HUES64 (cell line): ENCODE measurements at regions not wholly inside any gene's neighbourhood (a gene's known extent, or its start where the extent isn't known, plus 50 kb on each side); places are given as distances from the start of the nearest gene placed in this dataset.

Experiments
- H3K27ac ChIP-seq: 2 replicates; pipeline ENCODE4 v1.7.0; 2013; ENCODE audit warnings: low read depth, low read length, inconsistent platforms
- H3K27me3 ChIP-seq: 2 replicates; pipeline ENCODE4 v1.6.1; 2013; ENCODE audit warnings: mild to moderate bottlenecking, low read length; ENCODE audit not compliant: insufficient read depth
- H3K36me3 ChIP-seq: 2 replicates; pipeline ENCODE4 v1.6.1; 2013; ENCODE audit warnings: mild to moderate bottlenecking, low read length; ENCODE audit not compliant: insufficient read depth
- H3K4me1 ChIP-seq: 2 replicates; pipeline ENCODE4 v1.6.1; 2013; ENCODE audit warnings: mild to moderate bottlenecking, low read length, moderate library complexity; ENCODE audit not compliant: insufficient read depth
- H3K4me3 ChIP-seq: 2 replicates; pipeline ENCODE4 v1.5.1; 2013; ENCODE audit warnings: mild to moderate bottlenecking, low read length, moderate library complexity
- H3K9ac ChIP-seq: 2 replicates; pipeline ENCODE4 v1.6.1; 2013; ENCODE audit warnings: mild to moderate bottlenecking, low read depth, low read length
- H3K9me3 ChIP-seq: 2 replicates; pipeline ENCODE4 v1.6.1; 2013; ENCODE audit warnings: low read depth, low read length; ENCODE audit not compliant: insufficient read depth
- WGBS: fragments of 150-250, 120-280 bp; methylation state at CpG from one replicate; pipeline ENCODE4 v1.1.7; 2013; ENCODE audit warnings: missing lambda C conversion rate; 5-methylcytosine and 5-hydroxymethylcytosine counted together

DNA sequence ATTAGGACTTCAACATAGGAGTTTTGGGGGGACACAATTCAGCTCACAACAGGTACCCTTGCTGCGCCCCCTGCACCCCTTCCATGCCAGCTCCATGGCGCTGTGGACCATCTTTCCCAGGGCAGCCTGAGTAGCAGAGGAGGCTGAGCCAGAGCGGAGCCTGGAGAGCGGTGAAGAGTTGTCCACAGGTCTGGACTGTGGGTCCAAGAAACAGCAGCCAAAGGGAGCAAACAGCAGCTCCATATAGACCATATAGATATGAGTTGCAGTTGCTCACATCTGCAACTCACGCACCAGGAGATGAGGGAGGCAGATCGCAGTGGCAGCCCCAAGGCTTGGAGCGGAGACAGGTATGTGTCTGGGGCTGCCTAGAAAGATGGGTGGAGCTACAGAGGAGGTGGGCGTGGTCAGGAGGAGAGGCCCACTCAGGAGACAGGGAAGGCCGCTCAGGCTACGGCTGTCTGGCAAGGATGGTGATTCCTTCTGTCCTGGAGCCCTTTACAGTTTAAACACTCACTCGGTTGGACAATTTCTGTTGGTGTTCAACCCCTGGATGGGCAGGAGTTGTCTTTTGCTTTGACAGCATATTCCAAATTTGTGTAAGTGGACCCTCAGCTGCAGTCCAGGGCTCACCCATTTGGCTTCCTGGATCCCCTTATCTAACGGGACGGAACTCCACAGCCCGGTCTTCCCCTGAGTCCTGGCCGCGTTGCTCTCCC is 155.1 kb downstream of the LPIN1 start:
- H3K27me3 ChIP-seq, result no peaks in the 10 kb centered on the region
- no peaks in the 10 kb centered on the region for H3K36me3 ChIP-seq
- WGBS, result 95% methylated on average over 16 of the region's 16 CpGs
- H3K4me1 ChIP-seq, result peaks cover 8% of the 10 kb centered on the region; the same call in 1 of the 2 replicates
- H3K4me3 ChIP-seq, result no peak overlapping the region
- H3K27ac ChIP-seq, result no peak overlapping the region
- no peaks in the 10 kb centered on the region for H3K9me3 ChIP-seq
- H3K9ac ChIP-seq, result no peak overlapping the region

DNA sequence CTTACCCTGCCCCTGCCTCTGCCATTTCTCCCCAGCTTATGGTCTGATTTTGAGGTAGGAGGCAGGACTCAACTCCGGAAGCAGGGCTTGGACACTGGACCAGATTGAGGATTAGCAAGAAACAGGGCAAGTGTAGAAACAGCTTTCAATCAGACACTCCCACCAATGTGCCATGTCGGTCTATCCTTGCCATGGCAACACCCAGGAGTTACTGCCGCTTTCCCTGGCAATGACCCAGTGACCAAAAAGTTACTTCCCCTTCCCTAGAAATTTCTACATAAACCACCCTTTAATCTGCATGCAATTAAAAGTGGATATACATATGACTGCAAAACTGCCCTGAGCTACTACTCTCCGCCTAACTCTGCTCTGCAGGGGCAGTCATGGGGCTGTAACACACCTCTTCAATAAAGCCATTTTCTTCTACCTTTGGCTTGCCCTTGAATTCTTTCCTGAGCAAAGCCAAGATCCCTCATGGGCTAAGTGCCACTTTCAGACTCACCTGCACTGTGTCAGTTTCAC is 156.7 kb downstream of the LPIN1 start:
- no peak overlapping the region for H3K9ac ChIP-seq
- no peaks in the 10 kb centered on the region for H3K4me1 ChIP-seq
- no peaks in the 10 kb centered on the region for H3K9me3 ChIP-seq
- H3K4me3 ChIP-seq, result no peak overlapping the region
- no peaks in the 10 kb centered on the region for H3K36me3 ChIP-seq
- H3K27ac ChIP-seq, result no peak overlapping the region
- no peaks in the 10 kb centered on the region for H3K27me3 ChIP-seq
- WGBS, result 74% methylated on average over 4 of the region's 4 CpGs

DNA sequence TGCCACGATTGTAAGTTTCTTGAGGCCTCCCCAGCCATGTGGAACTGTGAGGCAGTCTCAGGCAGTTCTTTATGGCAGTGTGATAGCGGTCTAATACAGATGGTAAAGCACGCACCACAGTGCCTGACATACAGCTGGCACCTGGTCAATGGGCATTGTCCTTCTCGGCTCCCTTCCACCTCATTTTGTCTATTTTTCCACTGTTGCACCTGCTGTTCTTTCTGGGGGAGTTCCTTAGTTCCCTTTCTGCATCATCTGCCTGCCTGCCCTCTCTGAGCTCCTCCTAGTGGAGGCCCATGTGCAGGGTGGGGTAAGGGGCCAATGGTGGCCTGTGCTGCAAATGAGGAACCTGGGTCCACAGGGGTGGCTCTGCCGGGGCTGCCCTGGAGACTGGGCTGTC is 157.6 kb downstream of the LPIN1 start:
- Histone ChIP-seq H3K9me3 (no peaks in the 10 kb centered on the region), H3K27ac (no peak overlapping the region), H3K9ac (no peak overlapping the region), H3K4me3 (no peak overlapping the region), H3K27me3 (no peaks in the 10 kb centered on the region), H3K36me3 (no peaks in the 10 kb centered on the region), H3K4me1 (no peaks in the 10 kb centered on the region)
- 91% methylated on average over 5 of the region's 5 CpGs for WGBS

DNA sequence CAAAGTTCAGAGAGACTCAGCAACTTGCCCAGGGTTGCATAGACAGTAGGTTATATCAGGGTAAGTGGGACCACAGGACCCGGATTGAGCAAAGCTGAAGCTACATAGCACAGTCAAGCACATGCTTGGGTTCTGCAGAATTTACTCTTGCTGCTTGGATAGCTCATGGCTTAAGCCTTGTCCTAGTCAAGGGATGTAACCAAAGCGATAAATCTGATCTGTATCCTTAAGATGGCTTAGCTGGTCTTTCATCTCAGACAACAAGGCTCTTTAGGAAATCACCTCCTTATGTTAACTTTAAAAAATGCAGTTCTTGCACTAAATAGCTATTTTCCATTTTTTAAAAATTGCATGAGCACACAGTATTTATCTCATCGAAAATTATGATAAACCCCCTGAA is 158.5 kb downstream of the LPIN1 start:
- Histone ChIP-seq H3K27ac (no peak overlapping the region), H3K36me3 (no peaks in the 10 kb centered on the region), H3K4me1 (no peaks in the 10 kb centered on the region), H3K27me3 (no peaks in the 10 kb centered on the region), H3K4me3 (no peak overlapping the region), H3K9me3 (no peaks in the 10 kb centered on the region), H3K9ac (no peak overlapping the region)
- 88% methylated on average over 3 of the region's 3 CpGs for WGBS

DNA sequence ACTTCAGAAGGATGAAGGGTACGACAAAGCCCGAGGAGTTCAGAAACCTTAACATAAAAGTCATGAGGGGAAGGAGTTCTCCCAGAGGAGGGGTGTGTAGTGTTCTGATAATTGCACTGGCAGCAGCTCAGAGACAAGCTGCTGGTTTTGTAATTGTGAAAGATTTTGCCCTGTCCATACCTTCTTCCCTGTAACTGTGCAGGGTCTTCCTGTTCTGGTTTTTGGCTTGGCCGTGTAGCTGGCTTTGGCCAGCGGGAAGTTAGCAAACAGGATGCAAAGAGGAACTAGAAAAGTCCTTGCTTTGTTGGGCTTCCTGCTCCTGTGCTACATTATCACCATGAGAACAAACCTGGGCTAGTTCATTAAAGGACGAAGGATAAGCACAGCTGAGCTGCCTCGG is 160.8 kb downstream of the LPIN1 start:
- Histone ChIP-seq H3K9me3 (no peaks in the 10 kb centered on the region), H3K4me3 (no peak overlapping the region), H3K9ac (no peak overlapping the region), H3K36me3 (no peaks in the 10 kb centered on the region), H3K27me3 (no peaks in the 10 kb centered on the region), H3K4me1 (no peaks in the 10 kb centered on the region), H3K27ac (no peak overlapping the region)
- WGBS, result 98% methylated on average over 6 of the region's 6 CpGs

DNA sequence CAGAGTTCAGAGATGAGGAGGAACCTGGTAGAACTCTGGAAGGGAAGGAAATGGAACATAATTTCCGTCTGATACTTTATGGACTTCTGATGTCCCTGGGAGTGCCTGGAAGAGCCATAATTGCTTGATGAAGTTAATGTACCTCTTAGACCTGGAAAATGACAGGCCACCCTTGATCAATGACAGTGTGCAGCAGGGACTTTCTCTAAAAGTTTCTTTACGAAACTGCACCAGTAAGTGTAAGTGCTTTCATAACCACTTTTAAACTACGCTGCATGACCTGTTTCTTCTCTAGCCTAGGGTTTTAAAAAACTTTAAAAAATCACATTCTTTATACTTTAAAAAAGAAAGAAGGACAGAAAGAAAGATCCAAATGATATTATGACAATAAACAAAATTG is 164.5 kb downstream of the LPIN1 start:
- Histone ChIP-seq H3K27ac (no peak overlapping the region), H3K4me1 (no peaks in the 10 kb centered on the region), H3K9me3 (0 out of 2 replicates have a peak, but pooled peaks cover 5% of the 10 kb centered on the region), H3K27me3 (no peaks in the 10 kb centered on the region), H3K9ac (no peak overlapping the region), H3K36me3 (no peaks in the 10 kb centered on the region), H3K4me3 (no peak overlapping the region)
- WGBS, result 95% methylated on average over 3 of the region's 3 CpGs

DNA sequence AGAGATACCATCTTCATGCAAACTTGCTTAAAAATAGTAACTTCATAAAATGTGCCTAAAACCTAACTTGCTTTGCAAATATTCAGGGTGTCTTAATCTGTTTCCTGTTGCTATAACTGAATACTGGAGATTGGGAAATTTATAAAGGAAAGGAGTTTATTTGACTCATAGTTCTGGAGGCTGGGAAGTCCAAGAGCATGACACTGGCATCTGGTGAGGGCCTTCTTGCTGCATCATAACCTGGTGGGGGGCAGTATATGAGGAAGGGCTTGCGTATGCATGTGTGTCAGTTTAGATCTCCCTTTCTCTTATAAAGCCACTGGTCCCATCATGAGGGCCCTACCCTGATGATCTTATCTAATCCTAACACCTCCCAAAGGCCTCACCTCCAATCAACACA is 166.5 kb downstream of the LPIN1 start:
- 100% methylated on average over 1 of the region's 1 CpG for WGBS
- H3K27me3 ChIP-seq, result no peaks in the 10 kb centered on the region
- no peaks in the 10 kb centered on the region for H3K4me1 ChIP-seq
- no peaks in the 10 kb centered on the region for H3K36me3 ChIP-seq
- H3K9ac ChIP-seq, result no peak overlapping the region
- H3K27ac ChIP-seq, result no peak overlapping the region
- H3K9me3 ChIP-seq, result 0 out of 2 replicates have a peak, but pooled peaks cover 5% of the 10 kb centered on the region
- no peak overlapping the region for H3K4me3 ChIP-seq

DNA sequence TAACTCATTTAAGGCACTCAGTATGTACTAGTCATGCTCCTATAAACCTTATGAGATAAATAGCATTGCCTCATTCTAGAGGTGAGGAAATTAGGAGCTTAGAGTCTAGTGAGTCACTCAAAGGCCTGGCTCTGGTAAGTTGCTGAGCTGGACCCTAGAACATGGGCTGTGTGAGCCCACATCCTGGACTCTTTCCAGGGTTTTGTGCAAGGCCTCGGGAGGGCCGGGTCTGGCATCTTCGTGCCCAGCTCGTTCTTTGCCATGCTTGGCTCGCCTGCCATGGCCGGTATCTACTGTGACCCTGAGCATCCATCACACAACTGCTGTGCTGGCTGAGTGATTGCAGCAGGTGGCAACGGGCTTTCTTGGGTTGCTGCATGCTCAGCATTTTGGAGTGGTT is 168.0 kb downstream of the LPIN1 start:
- 92% methylated on average over 7 of the region's 7 CpGs for WGBS
- H3K4me1 ChIP-seq, result no peaks in the 10 kb centered on the region
- H3K36me3 ChIP-seq, result no peaks in the 10 kb centered on the region
- no peaks in the 10 kb centered on the region for H3K27me3 ChIP-seq
- H3K9me3 ChIP-seq, result 0 out of 2 replicates have a peak, but pooled peaks cover 5% of the 10 kb centered on the region
- H3K4me3 ChIP-seq, result no peak overlapping the region
- H3K9ac ChIP-seq, result no peak overlapping the region
- no peak overlapping the region for H3K27ac ChIP-seq

DNA sequence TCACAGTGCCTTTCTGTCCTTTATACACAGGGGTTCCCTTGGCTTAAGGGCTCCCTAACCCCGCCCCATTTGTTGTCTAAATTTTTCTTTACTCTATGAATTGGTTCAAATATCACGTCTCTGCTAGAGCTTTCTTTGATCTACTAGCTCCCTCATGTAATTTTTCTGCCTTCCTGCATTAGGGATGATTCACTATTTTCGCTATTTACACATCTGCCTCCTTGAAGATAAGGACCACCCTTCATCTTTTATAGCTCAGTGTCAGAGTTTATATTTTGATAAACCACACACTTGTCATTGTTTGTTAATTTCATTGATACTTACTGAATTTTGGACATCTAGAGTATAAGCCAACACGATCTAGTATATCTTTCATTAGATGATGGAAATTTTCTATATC is 169.2 kb downstream of the LPIN1 start:
- Histone ChIP-seq H3K9me3 (0 out of 2 replicates have a peak, but pooled peaks cover 5% of the 10 kb centered on the region), H3K36me3 (no peaks in the 10 kb centered on the region), H3K27me3 (no peaks in the 10 kb centered on the region), H3K4me3 (no peak overlapping the region), H3K27ac (no peak overlapping the region), H3K4me1 (0 out of 2 replicates have a peak, but pooled peaks cover under 1% of the 10 kb centered on the region), H3K9ac (no peak overlapping the region)
- WGBS, result 93% methylated on average over 3 of the region's 4 CpGs

DNA sequence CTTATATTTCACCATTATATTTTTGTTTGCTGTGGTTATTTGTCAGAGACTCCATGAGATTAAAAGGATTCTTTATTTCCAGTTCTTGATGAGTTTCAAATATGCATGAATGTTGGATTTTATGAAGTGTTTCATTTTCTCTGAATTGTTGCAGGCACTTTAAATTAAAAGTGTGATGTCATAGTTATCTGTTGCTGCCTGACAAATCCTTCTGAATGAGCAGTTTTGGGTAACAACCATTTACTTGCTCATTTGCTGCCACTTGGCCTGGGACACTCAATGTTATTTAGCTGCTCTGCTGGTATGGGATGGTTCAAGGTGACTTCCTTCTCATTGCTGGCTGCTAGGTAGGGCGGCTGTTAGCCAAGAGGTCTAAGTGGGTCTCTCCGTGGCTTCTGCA is 173.5 kb downstream of the LPIN1 start:
- no peaks in the 10 kb centered on the region for H3K27me3 ChIP-seq

DNA sequence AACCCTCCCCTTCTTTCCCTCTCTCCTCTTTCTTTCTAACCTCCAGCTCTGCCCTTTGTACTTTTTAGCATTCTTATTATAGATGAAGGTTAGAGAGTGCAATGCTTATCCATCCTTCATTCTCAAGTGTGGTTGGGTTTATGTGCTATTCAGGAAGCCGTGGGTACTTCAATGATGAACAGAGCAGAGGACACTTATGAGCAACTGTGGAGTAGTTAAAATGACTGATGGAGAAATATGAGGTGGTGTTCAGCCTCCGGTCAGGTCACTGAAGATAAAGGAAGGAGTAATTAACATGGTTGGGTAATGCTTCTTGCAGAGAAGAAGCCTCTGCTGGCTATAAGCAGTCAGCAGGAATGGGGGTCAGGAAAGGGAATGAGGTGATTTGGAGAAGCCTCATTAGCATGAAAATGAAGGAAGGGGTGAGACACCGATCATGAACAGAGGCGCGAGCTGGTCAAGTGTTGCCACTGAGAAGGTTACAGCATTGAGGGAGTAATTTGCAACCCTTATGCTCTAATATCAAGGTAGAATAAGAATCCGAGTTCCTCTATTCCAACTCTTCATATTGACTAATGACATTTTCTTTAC is 174.7 kb downstream of the LPIN1 start:
- Histone ChIP-seq H3K4me3 (no peak overlapping the region), H3K4me1 (peaks cover 9% of the 10 kb centered on the region; the same call in 1 of the 2 replicates), H3K9me3 (no peaks in the 10 kb centered on the region), H3K27me3 (no peaks in the 10 kb centered on the region), H3K36me3 (no peaks in the 10 kb centered on the region), H3K9ac (no peak overlapping the region), H3K27ac (no peak overlapping the region)
- WGBS, result 49% methylated on average over 5 of the region's 6 CpGs

More for the DNA sequence above, 173.5 kb downstream of the LPIN1 start:
- Histone ChIP-seq H3K4me1 (peaks cover 9% of the 10 kb centered on the region; the same call in 1 of the 2 replicates), H3K4me3 (no peak overlapping the region), H3K27ac (no peak overlapping the region), H3K9ac (no peak overlapping the region), H3K9me3 (no peaks in the 10 kb centered on the region), H3K36me3 (no peaks in the 10 kb centered on the region)
- 86% methylated on average over 2 of the region's 2 CpGs for WGBS
